ENCODE measurements at regions not wholly inside any gene's neighbourhood (a gene's known extent, or its start where the extent isn't known, plus 50 kb on each side); places are given as distances from the start of the nearest gene placed in this dataset.

- TF ChIP-seq EZH2phosphoT487 (IDR thresholded peaks at IDR 0.05; ENCODE audit: low read depth, severe bottlenecking, unreplicated experiment) (no peak), CTCF (IDR thresholded peaks at IDR 0.05; ENCODE audit: poor library complexity) (no peak), EZH2 (IDR thresholded peaks at IDR 0.05; ENCODE audit: borderline replicate concordance) (no peak)
Measured at GRCh38 chr11:122050021-122050690, 65.9 kb downstream of the BLID start.

Data from hepatocyte (in vitro differentiated cells).